ENCODE measurements at regions not wholly inside any gene's neighbourhood (a gene's known extent, or its start where the extent isn't known, plus 50 kb on each side); places are given as distances from the start of the nearest gene placed in this dataset.

- ATAC-seq (no peak), DNase-seq (ENCODE audit: low spot score) (no peak)
- intact Hi-C loops (cut with DNase I) = no loop called here
Observed at GRCh38 chr1:81588149-81588548, 212.6 kb upstream of the ADGRL2 start.

- no peak for DNase-seq (ENCODE audit: low spot score)
- no peak for ATAC-seq
- intact Hi-C loops (cut with DNase I) = no loop called here
Observed at GRCh38 chr1:81587426-81587825, 213.3 kb upstream of the ADGRL2 start.

- DNase-seq (ENCODE audit: low spot score) (no peak), ATAC-seq (no peak)
- intact Hi-C loops (cut with DNase I) = no loop called here
Observed at GRCh38 chr1:81585371-81585770, 215.4 kb upstream of the ADGRL2 start.

DNA sequence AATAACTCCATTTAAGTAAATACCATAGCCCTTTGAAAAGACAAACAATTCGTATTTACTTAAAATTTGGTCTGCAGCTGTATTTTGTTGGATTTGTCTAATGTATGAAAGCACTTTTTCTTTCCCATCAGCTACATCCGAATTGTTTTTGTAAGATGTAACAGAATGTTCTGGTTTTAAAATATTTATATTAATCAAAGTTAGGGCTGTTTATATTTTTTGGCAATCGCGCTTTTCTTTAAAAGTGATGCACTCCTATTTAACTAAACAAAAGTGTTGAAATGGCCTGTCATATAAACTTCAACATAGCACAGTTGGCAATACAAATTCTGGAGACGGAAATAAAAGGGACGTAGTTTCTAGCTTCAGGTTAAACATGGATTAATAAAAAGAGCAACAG, 216.3 kb upstream of the ADGRL2 start:
- no peak for ATAC-seq
- DNase-seq (ENCODE audit: low spot score) = no peak
- intact Hi-C loops (cut with DNase I) = no loop called here

DNA sequence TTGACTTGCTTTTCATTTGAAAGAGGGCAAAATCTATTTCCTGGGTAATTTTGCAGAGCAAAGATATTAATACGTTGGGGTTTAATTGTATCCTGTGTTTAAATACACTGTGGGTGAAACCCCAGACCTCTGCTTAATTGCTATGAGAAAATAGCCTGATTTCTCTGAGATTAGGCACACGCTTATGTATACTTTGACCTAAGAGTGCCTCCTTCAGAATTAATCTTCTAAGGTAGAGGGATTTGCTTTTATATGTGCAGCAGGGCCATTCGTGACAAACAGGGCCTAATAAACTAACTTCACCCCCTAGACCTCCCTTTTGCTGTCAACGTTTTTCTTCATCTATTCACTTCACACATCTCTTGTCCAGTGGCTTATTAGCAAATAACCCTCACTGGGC, 216.9 kb upstream of the ADGRL2 start:
- ATAC-seq (no peak), DNase-seq (ENCODE audit: low spot score) (no peak)
- intact Hi-C loops (cut with DNase I) = no loop called here

- DNase-seq (ENCODE audit: low spot score) (no peak), ATAC-seq (no peak)
- intact Hi-C loops (cut with DNase I) = no loop called here
Observed at GRCh38 chr1:81582467-81582986, 218.2 kb upstream of the ADGRL2 start.

- DNase-seq (ENCODE audit: low spot score) = no peak
- intact Hi-C loops (cut with DNase I) = no loop called here
- ATAC-seq = no peak
Observed at GRCh38 chr1:81578867-81579266, 221.9 kb upstream of the ADGRL2 start.

- intact Hi-C loops (cut with DNase I) = no loop called here
- ATAC-seq (no peak), DNase-seq (ENCODE audit: low spot score) (no peak)
Observed at GRCh38 chr1:81577004-81577697, 223.6 kb upstream of the ADGRL2 start.

DNA sequence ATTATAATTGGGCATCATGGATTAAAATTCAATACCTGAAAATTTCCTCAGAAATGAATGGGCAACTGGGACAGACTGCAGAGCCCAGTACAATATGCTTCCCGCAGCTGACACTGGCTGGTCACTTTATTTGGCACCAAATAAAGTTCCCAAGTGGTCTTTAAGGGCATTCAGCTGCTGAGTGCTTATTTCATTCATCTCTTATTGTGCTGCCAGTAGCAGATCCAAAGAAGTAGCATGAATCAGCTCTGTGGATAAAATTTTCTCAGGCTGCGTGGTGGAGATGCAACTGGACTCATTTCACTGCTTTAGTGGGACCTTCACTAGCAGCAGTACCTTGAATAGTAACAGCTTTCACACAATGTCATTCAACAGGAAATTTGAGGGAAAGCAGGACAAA, 226.3 kb upstream of the ADGRL2 start:
- ATAC-seq (no peak), DNase-seq (ENCODE audit: low spot score) (no peak)
- intact Hi-C loops (cut with DNase I) = no loop called here

- DNase-seq (ENCODE audit: low spot score) (no peak), ATAC-seq (no peak)
- intact Hi-C loops (cut with DNase I) = no loop called here
Observed at GRCh38 chr1:81573458-81573857, 227.3 kb upstream of the ADGRL2 start.

GRCh38 chr1:81571946-81572345, 228.8 kb upstream of the ADGRL2 start:
- DNase-seq (ENCODE audit: low spot score) (no peak), ATAC-seq (no peak)
- intact Hi-C loops (cut with DNase I) = no loop called here

GRCh38 chr1:81569761-81570160, 231.0 kb upstream of the ADGRL2 start:
- intact Hi-C loops (cut with DNase I) = no loop called here

DNA sequence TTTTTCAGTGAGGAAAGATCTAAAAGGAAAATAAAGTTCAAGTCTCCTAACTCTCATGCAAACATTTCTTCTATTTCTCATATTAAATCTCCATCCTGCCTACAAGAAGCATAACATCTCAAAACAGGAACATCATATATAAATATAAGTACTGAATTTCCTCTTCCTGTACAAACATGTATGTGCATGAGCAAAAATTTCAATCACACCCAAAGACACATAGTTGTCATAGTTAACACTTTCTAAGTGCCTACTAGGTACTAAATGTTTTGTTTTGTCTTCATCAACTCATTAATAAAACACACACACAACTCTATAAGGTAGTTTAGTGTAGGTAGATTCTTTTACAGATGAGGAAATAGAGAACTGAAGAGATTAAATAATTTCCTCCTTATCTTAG, 237.1 kb upstream of the ADGRL2 start:
- no peak for DNase-seq (ENCODE audit: low spot score)
- no peak for ATAC-seq

More at GRCh38 chr1:81569761-81570160, 231.0 kb upstream of the ADGRL2 start:
- ATAC-seq (no peak), DNase-seq (ENCODE audit: low spot score) (no peak)

DNA sequence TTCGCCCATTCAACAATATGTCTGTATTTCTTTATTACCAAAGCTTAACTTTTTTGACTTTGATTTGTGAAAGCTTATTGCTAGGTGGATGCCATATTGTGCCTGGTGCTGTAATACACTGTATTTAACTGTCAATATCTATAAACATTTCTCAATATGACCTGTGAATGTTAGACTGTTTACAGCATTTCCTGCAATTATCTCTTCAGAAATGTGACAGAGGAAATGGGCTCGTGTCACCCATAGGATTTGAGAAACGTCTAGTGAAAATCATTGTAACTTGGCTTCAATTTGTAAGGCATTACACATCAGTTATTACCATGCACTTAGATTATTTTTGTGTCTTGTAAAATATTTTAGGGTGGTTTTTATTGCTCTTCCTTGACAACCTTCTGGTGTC, 237.8 kb upstream of the ADGRL2 start:
- ATAC-seq = no peak
- intact Hi-C loops (cut with DNase I) = no loop called here
- no peak for DNase-seq (ENCODE audit: low spot score)

More for the DNA sequence above, 237.1 kb upstream of the ADGRL2 start:
- intact Hi-C loops (cut with DNase I) = no loop called here

- intact Hi-C loops (cut with DNase I) = no loop called here
- DNase-seq (ENCODE audit: low spot score) (no peak), ATAC-seq (no peak)
Observed at GRCh38 chr1:81560629-81561028, 240.1 kb upstream of the ADGRL2 start.

DNA sequence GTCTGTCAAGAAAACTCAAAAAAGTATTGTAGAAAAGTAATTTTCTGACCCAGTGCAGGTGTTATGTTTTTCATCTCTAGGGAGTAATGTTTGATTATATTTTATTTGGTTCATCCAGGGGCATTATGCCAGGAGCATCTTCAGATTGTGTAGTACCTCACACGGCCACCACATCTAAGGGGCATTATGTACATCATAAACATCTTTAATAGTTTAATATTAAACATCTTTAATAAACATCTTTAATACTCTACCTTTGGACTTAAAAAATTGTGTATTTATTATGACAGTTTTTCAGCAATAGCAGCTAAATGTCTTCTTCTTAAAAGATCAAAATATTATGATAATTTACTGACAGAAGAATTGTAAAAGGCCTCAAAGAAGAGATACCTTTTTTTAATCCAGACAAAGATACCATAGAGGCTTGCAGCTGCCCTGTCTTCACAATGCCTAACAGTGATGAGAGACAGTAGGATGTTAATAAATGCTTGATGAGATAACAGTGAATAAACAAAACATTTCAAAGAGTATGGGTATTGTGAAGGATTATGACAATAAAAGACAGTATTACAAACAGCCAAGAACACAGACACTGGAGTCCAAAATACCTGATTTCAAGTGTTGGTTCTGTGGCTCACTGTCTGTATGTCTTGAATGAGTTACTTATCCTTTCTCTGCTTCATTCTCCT, 240.9 kb upstream of the ADGRL2 start:
- ATAC-seq (no peak), DNase-seq (ENCODE audit: low spot score) (no peak)
- intact Hi-C loops (cut with DNase I) = no loop called here

- ATAC-seq (no peak), DNase-seq (ENCODE audit: low spot score) (no peak)
- intact Hi-C loops (cut with DNase I) = no loop called here
Observed at GRCh38 chr1:81558291-81559076, 242.2 kb upstream of the ADGRL2 start.

DNA sequence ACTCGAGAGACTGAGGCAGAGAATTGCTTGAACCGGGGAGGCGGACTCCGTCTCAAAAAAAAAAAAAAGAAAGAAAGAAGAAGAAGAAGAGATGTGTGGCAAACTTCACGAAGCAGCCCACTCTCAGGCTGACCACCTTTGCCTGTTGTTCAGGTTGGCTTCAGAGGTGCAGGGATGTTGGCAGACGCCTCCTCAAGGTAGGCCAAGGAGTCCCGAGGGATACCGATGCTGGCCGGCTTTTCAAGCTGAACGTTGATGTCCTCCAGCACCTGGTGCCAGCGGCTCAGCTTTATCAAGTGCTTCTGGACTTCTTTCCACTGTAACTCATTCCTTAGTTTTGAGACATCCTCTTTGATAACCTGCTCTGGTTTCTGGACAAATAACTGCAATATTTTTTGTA, 243.8 kb upstream of the ADGRL2 start:
- ATAC-seq = no peak

GRCh38 chr1:81554534-81554933, 246.2 kb upstream of the ADGRL2 start:
- intact Hi-C loops (cut with DNase I) = loop anchor here (5.0 kb wide), 1 partner anchor 147 kb away; no protein-coding TSS in a partner anchor
- no peak for ATAC-seq
- no peak for DNase-seq (ENCODE audit: low spot score)

More for the DNA sequence above, 243.8 kb upstream of the ADGRL2 start:
- no peak for DNase-seq (ENCODE audit: low spot score)
- intact Hi-C loops (cut with DNase I) = no loop called here

DNA sequence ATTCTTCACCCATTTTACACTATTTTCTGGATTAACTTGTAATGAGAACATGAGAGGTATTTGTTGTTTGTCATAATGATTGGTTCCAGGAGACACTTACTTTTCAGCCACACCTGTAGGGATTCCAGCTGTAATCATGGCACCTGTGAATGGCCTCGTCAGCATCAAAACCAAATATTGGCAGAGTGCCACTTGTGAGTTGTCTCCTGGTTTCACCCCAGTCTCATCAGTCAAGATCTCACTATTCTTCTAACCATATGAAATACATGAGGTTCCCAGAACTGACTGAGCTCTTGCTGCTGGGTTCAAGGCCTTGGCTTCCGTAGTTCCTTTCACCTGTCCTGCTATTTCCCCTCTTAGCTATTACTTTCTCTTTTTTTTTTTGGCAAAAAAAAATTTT, 246.6 kb upstream of the ADGRL2 start:
- DNase-seq (ENCODE audit: low spot score) (no peak), ATAC-seq (no peak)
- intact Hi-C loops (cut with DNase I) = loop anchor here (5.0 kb wide), 1 partner anchor 147 kb away; no protein-coding TSS in a partner anchor
